ACHN (cell line): ENCODE measurements at regions not wholly inside any gene's neighbourhood (a gene's known extent, or its start where the extent isn't known, plus 50 kb on each side); places are given as distances from the start of the nearest gene placed in this dataset.

Source experiments
- DNase-seq: peaks from one replicate; pipeline ENCODE4 v3.0.0-alpha.2; 2015
- in situ Hi-C: cut with HindIII; loops from 2 replicates; pipeline ENCODE4 v1.10.0; 2017; ENCODE audit warnings: low sequenced_read_pairs, low pct_ligation_motif_present, low pct_unique_long_range_greater_than_20kb

- in situ Hi-C loops, result no loop called here
- no peak for DNase-seq
Measured at GRCh38 chr3:72439321-72440183, 408.7 kb downstream of the SHQ1 start.

GRCh38 chr3:72437661-72438406 is 410.4 kb downstream of the SHQ1 start:
- DNase-seq, result no peak
- in situ Hi-C loops, result no loop called here

- in situ Hi-C loops, result no loop called here
- DNase-seq, result no peak
Measured at GRCh38 chr3:72436863-72437592, 411.2 kb downstream of the SHQ1 start.

- DNase-seq, result no peak
- in situ Hi-C loops, result no loop called here
Measured at GRCh38 chr3:72434296-72434695, 413.9 kb downstream of the SHQ1 start.

- no peak for DNase-seq
- in situ Hi-C loops, result no loop called here
Measured at GRCh38 chr3:72432246-72432645, 416.0 kb downstream of the SHQ1 start.

- in situ Hi-C loops, result no loop called here
- no peak for DNase-seq
Measured at GRCh38 chr3:72429589-72430353, 418.5 kb downstream of the SHQ1 start.

GRCh38 chr3:72428803-72429202 is 419.4 kb downstream of the SHQ1 start:
- DNase-seq, result no peak
- in situ Hi-C loops, result no loop called here

GRCh38 chr3:72427624-72428023 is 420.6 kb downstream of the SHQ1 start:
- no peak for DNase-seq
- in situ Hi-C loops, result no loop called here

- no peak for DNase-seq
Measured at GRCh38 chr3:72426618-72427397, 421.4 kb downstream of the SHQ1 start.

GRCh38 chr3:72423643-72424042 is 424.6 kb downstream of the SHQ1 start:
- in situ Hi-C loops, result no loop called here
- DNase-seq, result no peak

More at GRCh38 chr3:72426618-72427397, 421.4 kb downstream of the SHQ1 start:
- in situ Hi-C loops, result no loop called here

- in situ Hi-C loops, result no loop called here
- no peak for DNase-seq
Measured at GRCh38 chr3:72421786-72422185, 426.5 kb downstream of the SHQ1 start.

- in situ Hi-C loops, result no loop called here
- DNase-seq, result no peak
Measured at GRCh38 chr3:72421126-72421525, 427.1 kb downstream of the SHQ1 start.

GRCh38 chr3:72418856-72419255 is 429.4 kb downstream of the SHQ1 start:
- DNase-seq, result no peak
- in situ Hi-C loops, result no loop called here

GRCh38 chr3:72418244-72418643 is 430.0 kb downstream of the SHQ1 start:
- no peak for DNase-seq
- in situ Hi-C loops, result no loop called here

- in situ Hi-C loops, result no loop called here
Measured at GRCh38 chr3:72414481-72415016, 433.7 kb downstream of the SHQ1 start.

GRCh38 chr3:72413228-72413627 is 435.0 kb downstream of the SHQ1 start:
- DNase-seq, result no peak

More at GRCh38 chr3:72414481-72415016, 433.7 kb downstream of the SHQ1 start:
- no peak for DNase-seq

GRCh38 chr3:72412340-72412956 is 435.8 kb downstream of the SHQ1 start:
- in situ Hi-C loops, result no loop called here
- no peak for DNase-seq

More at GRCh38 chr3:72413228-72413627, 435.0 kb downstream of the SHQ1 start:
- in situ Hi-C loops, result no loop called here
